HG03432 (cell line): ENCODE measurements at regions not wholly inside any gene's neighbourhood (a gene's known extent, or its start where the extent isn't known, plus 50 kb on each side); places are given as distances from the start of the nearest gene placed in this dataset.
"Not testable (repeated sequence)": the region's sequence is repeated elsewhere in the genome, so short reads cannot be mapped to it uniquely, and the experiment has no call there.

Source experiments
- ATAC-seq: cut with Tn5 transposase; IDR thresholded peaks from one replicate; pipeline ENCODE4 v1.9.1; 2021; ENCODE audit warnings: mild to moderate bottlenecking, moderate library complexity; ENCODE audit not compliant: unreplicated experiment

GRCh38 chr1:101185421-101185820 lies 51.4 kb upstream of the S1PR1 start:
- no peak for ATAC-seq

- ATAC-seq: no peak
Measured at GRCh38 chr1:101183388-101183699, 53.5 kb upstream of the S1PR1 start.

- no peak for ATAC-seq
Measured at GRCh38 chr1:101182627-101183387, 54.0 kb upstream of the S1PR1 start.

GRCh38 chr1:101181930-101182329 lies 54.9 kb upstream of the S1PR1 start:
- no peak for ATAC-seq

- peak; percentile 94 for ATAC-seq
Measured at GRCh38 chr1:101178688-101179491, 57.9 kb upstream of the S1PR1 start.

GRCh38 chr1:101178341-101178687 lies 58.5 kb upstream of the S1PR1 start:
- no peak for ATAC-seq

- no peak for ATAC-seq
Measured at GRCh38 chr1:101175886-101176285, 60.9 kb upstream of the S1PR1 start.

GRCh38 chr1:101175466-101175865 lies 61.4 kb upstream of the S1PR1 start:
- ATAC-seq: no peak

GRCh38 chr1:101174722-101175121 lies 62.1 kb upstream of the S1PR1 start:
- ATAC-seq: no peak

GRCh38 chr1:101174298-101174697 lies 62.5 kb upstream of the S1PR1 start:
- not testable (repeated sequence) for ATAC-seq

GRCh38 chr1:101170506-101171050 lies 66.2 kb upstream of the S1PR1 start:
- no peak for ATAC-seq

- peak; percentile 88 for ATAC-seq
Measured at GRCh38 chr1:101167891-101168290, 68.9 kb upstream of the S1PR1 start.

- ATAC-seq: no peak
Measured at GRCh38 chr1:101166583-101167120, 70.2 kb upstream of the S1PR1 start.

GRCh38 chr1:101165954-101166353 lies 70.9 kb upstream of the S1PR1 start:
- no peak for ATAC-seq

GRCh38 chr1:101165532-101165931 lies 71.3 kb upstream of the S1PR1 start:
- ATAC-seq: no peak

GRCh38 chr1:101164776-101165175 lies 72.0 kb upstream of the S1PR1 start:
- ATAC-seq: no peak

GRCh38 chr1:101162736-101163735 lies 73.8 kb upstream of the S1PR1 start:
- ATAC-seq: no peak

- no peak for ATAC-seq
Measured at GRCh38 chr1:101162300-101162699, 74.5 kb upstream of the S1PR1 start.

GRCh38 chr1:101161619-101162018 lies 75.2 kb upstream of the S1PR1 start:
- ATAC-seq: no peak

GRCh38 chr1:101158424-101158823 lies 78.4 kb upstream of the S1PR1 start:
- no peak for ATAC-seq

GRCh38 chr1:101154547-101154946 lies 82.3 kb upstream of the S1PR1 start:
- ATAC-seq: no peak
